Right ventricle myocardium superior (tissue), 1 donor: ENCODE measurements at regions not wholly inside any gene's neighbourhood (a gene's known extent, or its start where the extent isn't known, plus 50 kb on each side); places are given as distances from the start of the nearest gene placed in this dataset.
"Not testable (repeated sequence)": the region's sequence is repeated elsewhere in the genome, so short reads cannot be mapped to it uniquely, and the experiment has no call there.

Source experiments
- ATAC-seq: fragments of 200-7000 bp; cut with Tn5 transposase; one replicate; pipeline ENCODE4 v1.9.1; 2020; ENCODE audit warnings: mild to moderate bottlenecking; ENCODE audit not compliant: poor library complexity
- DNase-seq: peaks from one replicate; pipeline ENCODE4 v3.0.0-alpha.2; 2020
- intact Hi-C: fragments of 100-400 bp; cut with DNase I; formaldehyde crosslinking; loops from one replicate; pipeline ENCODE4 v1.11.2; 2022
- donor health status: DM: no; HTN: yes; CAD: no; lungs with severe emphysema.

DNA sequence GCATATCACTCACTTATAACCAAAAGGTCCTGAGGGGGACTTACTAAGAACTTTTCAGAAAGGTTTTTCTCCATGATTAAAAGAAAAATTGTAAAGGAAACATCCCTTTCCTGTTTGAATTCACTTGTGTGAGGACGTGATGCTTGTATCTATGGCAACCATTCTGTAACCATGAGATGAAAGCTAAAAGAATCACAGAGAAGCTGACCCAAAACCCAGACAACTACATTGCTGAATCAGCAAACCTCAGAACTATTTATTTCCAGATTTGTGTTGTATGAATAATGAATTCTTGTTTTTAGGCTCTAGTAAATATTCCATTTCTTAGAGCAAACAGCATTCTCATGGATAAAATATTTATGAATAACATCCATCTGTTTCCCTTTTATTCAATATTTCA lies 91.2 kb downstream of the RCHY1 start:
- no peak for DNase-seq
- ATAC-seq: no peak
- intact Hi-C loops: no loop called here

DNA sequence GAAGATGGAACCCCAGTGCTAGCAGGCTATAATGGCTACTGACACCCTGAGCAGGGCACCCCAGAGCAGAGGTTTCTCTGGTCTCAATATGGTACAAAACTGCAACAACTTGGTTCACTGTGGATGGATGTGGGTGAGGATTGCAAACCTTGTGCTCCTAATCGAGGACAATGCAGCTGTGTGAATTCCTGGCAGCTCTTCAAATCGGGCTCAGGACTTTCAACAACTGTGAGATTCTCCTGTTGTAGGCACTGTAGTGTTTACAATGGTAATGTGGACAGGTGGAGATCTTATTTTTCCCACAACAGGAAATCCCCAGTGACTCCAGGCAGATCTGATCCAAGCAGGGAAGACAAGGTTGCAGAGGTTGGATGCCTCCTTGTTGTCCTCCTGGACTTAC lies 101.5 kb downstream of the RCHY1 start:
- ATAC-seq (no peak), DNase-seq (no peak)
- intact Hi-C loops: no loop called here

DNA sequence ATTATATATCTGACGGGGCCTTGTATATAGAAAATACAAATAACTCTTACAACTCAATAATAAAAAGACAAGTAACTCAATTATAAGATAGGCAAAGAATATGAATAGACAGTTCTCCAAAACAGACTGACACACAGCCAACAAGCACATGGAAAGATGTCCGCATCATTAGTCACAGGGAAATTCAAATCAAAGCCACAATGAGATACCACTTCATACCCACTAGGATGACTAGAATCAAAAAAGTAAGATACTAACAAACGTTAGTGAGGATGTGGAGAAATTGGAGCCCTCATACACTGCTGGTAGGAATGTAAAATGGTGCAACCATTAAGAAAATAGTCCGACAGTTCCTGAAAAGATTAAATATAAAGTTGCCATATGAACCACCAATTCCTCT lies 115.7 kb downstream of the RCHY1 start:
- no peak for DNase-seq
- intact Hi-C loops: no loop called here
- no peak for ATAC-seq

DNA sequence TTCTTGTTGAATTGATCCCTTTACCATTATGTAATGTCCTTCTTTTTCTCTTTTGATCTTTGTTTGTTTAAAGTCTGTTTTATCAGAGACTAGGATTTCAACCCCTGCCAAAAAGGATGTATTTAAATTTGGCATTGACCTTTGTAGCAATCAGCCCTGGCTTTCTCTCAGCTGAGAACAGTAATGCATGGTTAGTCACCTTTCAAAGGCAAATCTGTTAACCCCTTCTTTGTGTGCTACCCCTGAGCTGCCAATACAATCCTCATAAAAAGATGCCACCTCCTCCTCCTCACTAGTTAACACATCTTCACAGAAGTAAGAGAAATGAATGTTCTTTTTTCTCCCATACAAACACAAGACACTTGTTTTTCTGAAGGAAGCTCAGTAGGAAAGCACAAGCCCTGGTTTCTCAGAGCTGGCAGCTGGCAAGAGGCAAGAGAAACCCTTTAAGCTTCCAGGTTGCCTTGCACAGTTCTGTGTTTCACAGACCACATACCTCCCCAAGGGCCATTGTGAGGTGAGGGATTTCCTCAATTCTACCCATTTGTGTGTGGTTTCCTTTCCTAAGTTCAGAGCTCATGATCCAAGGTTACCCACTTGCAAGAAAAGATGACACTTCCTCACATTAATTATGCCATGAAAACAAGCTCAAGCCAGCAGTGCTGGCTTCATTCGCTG lies 122.6 kb downstream of the RCHY1 start:
- no peak for DNase-seq
- ATAC-seq: no peak
- intact Hi-C loops: no loop called here

- ATAC-seq, intact Hi-C loops, DNase-seq: not testable (repeated sequence)
Measured at GRCh38 chr4:75386426-75386825, 127.8 kb downstream of the RCHY1 start.

DNA sequence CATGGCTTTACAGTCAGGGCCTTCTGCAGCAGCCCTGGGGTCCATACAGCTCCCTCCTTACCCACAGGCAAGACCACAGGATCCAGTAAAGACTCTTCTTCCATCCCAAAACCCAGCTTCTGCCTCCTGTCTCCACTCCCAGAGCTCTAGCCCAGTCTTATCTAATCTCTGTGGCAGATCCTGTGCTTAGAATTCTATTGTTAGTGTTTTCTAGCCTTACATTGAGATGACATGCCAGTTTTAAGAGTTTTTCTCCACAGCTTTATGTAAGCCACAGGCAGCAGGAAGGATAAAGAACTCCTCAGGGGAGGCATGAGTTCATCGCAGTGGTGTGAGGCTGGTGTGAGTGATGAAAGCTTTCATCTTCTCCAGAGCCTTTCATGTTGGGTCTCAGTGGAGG lies 129.1 kb downstream of the RCHY1 start:
- ATAC-seq (no peak), DNase-seq (no peak)
- intact Hi-C loops: no loop called here

GRCh38 chr4:75376543-75376942 lies 137.7 kb downstream of the RCHY1 start:
- ATAC-seq: no peak
- no peak for DNase-seq
- intact Hi-C loops: no loop called here

GRCh38 chr4:75371915-75372314 lies 142.3 kb downstream of the RCHY1 start:
- intact Hi-C loops: no loop called here
- no peak for ATAC-seq
- DNase-seq: no peak

DNA sequence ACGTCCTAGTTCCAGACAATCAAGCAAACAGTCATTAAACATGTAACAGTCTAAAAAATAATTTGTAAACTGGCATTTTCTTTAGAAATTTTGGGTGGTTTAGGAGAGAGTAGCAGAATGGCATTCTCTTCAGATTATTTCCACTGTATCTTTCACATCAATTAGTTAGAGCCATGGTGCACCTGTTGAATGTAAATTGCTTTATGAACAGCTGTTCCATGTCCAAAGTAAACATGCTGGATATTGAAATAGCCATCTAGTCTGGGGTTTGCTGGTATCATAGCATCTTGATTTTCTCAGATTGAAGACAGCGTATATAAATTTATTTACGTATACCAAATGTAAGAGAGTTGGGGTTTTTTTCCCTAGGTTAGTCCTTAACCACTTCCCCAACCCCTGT lies 143.6 kb downstream of the RCHY1 start:
- intact Hi-C loops: no loop called here
- DNase-seq (no peak), ATAC-seq (no peak)

DNA sequence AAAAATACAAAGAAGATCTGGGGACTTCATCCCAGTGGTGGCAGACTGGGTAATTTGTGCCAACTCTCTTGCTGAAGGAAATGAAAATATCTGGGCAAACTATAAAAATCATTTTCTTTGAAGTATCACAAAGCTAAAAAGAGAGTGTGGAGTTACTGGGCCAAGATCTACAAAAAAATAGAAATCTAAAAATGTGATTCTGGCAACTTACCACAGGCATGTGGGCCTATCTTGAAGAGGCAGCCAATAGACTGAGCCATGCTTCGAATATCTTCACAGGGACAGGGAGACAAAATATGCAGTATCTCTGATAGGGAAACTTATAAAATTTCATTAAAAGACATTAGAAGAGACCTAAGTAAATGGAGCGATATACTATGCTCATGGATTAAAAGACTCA lies 168.8 kb downstream of the RCHY1 start:
- DNase-seq (no peak), ATAC-seq (no peak)
- intact Hi-C loops: no loop called here

GRCh38 chr4:75344915-75345314 lies 169.3 kb downstream of the RCHY1 start:
- intact Hi-C loops: no loop called here
- DNase-seq: no peak
- no peak for ATAC-seq

GRCh38 chr4:75343333-75343732 lies 170.9 kb downstream of the RCHY1 start:
- DNase-seq (no peak), ATAC-seq (no peak)
- intact Hi-C loops: no loop called here

- ATAC-seq (no peak), DNase-seq (no peak)
- intact Hi-C loops: no loop called here
Measured at GRCh38 chr4:75340561-75340960, 173.6 kb downstream of the RCHY1 start.

DNA sequence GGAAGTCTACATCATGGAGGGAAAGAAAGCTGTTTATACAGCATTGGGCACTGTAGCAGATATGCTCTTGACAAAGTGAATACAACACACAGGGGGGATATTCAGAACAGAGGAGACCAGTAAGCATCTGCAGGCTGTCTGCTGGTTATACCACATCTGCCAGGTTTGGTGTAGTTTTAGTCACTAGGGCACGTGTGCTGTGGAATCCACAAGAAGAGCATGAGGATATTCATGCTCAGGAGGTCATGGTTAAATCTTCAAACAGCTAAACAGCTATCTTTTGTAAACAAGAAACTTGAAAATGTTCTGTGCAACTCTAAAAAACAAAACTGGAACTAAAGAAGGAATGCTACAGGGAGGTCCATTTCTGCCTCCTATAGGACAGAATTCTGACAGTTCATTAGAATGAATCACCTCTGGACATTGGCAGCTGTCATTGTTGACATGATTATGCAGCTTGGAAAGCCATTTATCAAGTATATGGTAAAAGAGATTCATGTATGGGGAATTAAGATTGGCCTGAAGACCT lies 175.8 kb downstream of the RCHY1 start:
- no peak for DNase-seq
- intact Hi-C loops: no loop called here
- ATAC-seq: no peak

DNA sequence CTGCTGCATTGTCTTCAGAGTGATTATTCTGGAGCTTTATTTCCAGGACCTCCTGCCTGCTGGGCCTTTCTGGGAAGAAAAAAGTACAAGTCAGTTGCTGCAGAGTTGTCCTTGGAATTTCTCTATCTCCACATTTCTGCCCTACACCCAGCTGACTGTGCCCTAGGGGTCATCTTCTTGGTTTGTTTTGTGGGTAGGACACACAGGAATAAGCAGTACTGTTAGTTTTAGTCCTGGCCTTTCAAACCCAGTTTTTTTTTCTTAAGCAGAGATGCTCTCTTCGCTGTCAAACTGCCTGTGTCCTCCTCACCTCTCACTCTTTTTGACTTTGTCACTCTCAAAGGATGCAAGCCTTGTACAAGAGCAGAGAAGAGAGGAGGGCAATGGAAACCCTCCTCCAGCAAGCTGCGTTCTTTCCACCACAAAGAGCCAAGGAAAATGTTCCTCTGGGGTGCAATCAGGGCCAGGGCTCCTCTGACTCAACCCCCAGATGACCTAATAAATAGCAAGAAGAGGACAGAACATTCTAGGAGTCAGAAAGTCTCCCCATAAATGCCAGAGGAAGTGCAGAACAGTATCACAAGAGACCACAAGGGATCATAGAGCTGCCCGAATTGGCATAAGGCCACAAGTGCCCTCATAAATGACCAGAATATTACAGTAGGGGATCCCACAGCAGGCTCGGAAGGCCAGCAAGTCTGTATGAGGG lies 186.2 kb downstream of the RCHY1 start:
- DNase-seq (peak; percentile 38), ATAC-seq (peak; percentile 78)
- intact Hi-C loops: no loop called here

DNA sequence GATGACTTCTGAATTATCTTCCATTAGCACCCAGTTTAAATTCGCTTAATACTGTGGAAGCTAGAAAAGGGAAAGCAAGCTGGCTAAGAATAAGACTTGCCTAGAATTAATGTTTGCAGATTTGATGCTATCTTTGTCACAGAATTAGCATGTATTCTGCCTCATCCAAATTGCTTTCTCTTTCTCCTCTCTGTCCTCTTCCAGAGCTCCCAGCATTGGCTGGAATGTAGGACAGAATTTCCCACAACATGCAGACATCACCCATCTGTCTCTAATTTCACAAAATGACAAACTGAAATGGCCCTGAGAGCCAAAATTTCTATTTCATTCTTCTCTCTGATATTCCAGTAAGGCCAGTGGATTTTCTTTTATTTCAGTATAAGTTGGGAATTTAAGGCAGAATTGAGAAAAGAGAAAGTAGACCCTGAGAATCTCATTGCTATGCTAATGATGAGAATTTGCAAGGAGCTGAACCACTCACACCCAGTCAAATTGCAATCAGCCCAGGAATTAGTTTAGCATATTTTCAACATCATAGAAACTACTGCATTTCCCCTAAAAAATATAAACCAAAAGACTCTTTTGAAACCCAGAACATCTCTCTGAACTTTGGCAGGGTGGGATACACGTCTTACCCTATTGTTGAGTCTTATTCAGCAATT lies 188.8 kb downstream of the RCHY1 start:
- intact Hi-C loops: no loop called here
- DNase-seq: no peak
- ATAC-seq: peak; percentile 43

GRCh38 chr4:75321484-75321883 lies 192.7 kb downstream of the RCHY1 start:
- DNase-seq (no peak), ATAC-seq (no peak)
- intact Hi-C loops: no loop called here

- DNase-seq, intact Hi-C loops, ATAC-seq: not testable (repeated sequence)
Measured at GRCh38 chr4:75317641-75318040, 196.6 kb downstream of the RCHY1 start.

DNA sequence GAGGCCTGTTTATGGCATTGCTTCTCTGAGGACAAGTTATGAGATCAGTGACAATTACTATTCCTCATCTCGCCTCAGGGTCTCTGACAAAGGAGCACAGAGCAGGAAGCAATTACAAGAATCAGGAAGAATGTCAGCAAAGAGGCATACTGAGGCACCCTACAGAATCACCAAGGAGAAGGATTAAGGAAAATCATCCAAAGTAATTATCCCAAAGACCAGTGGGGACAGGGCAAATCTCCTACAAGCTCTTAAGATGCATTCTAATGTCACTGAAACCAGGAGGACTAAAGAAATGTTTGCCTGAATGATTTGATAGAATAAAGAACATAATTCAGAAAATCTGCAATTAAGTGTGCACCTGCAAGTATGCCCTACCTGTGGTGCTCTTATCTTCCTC lies 206.2 kb downstream of the RCHY1 start:
- intact Hi-C loops: no loop called here
- no peak for DNase-seq
- no peak for ATAC-seq

DNA sequence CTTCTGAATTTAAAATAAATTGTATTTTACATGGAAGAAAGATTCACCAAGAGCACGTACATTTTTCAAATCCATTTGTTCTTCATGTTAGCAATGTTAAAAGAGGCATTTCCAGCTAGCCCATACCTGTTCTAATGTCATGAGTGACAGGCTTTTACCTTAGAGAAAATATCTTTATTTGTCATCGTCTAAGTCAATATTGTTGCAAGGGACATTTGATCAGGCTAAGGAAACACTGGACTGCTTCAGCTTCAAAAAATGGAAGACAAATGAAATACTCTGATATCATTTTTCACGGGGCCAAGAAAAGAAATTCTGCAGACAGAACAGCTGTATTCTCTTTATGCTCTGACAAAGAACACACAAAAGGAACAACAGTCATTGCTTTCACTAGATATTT lies 207.7 kb downstream of the RCHY1 start:
- ATAC-seq (no peak), DNase-seq (no peak)
- intact Hi-C loops: no loop called here
